ENCODE measurements at regions not wholly inside any gene's neighbourhood (a gene's known extent, or its start where the extent isn't known, plus 50 kb on each side); places are given as distances from the start of the nearest gene placed in this dataset.
"Not testable (repeated sequence)": the region's sequence is repeated elsewhere in the genome, so short reads cannot be mapped to it uniquely, and the experiment has no call there.

DNA sequence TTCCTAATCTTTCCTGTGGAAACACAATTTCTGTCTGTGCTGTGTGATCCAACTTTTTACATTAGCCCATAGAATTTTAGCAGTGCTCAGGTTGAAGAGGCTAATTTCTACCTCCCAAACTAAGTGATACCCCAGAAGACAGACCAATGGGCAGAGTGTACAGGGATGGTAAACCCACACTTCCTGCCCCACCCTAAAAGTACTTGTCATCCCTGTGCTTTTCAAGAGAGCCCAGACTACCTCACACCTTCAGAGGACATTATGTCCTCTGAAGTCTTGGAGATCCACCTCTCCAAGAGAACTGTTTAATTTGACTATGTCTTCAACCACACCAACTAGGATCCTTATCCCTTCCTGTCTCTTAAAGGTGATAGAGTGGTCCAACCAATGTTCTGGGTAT, 82.0 kb upstream of the ACSL1 start:
- no peak for FAIRE-seq

DNA sequence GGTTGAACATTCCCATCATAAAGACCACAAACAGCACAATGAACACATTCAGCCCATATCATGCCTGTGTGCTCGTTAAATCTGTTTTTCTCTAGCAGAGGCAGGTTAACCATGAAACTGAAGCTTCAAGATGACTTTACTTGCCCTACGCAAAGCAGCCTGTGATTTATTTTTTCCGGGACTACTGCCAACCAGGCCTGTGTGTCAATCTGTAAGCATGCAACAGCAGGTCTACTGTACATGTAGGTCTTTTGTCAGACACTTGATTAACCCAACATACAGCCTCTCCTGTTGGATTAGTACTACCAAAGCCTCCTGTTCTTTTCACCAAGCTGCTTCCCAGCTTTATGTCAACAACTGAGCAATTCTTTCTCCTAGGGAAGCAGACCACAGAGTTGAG, 85.5 kb upstream of the ACSL1 start:
- no peak for FAIRE-seq

DNA sequence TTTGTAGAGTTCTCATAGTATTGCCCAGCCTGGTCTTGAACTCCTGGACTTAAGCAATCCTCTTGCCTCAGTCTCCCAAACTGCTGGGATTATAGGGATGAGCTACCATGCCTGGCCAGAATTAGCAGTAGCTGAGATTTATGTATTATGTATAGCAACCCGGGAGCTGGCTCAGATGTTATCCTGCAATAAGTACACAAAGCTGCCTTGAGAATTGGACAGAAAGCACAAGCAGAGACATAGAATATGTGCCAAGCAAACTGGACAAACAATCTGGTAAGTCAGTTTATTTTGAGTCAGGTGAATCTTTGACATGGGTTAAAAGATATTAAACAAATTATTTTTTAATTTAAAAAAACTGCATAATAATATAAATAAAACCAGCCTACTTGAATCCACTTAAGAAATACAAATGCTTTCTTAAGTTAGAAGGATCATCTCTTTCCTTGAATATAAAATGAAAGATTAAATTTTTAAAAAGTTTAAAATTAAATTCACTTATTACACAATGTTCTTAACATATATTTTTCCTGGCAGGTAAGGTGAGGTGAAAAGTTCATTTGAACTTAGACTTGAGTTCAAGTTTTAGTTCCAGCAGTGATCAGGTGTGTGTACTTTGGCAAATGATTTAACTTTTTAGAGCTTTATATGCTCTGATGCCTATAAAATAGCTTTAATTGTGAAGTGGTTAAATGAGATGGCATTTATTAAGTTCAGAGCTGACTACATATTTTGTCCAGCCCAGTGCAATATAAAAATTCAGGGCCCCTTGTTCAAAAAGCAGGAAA, 87.8 kb upstream of the ACSL1 start:
- FAIRE-seq, result no peak

DNA sequence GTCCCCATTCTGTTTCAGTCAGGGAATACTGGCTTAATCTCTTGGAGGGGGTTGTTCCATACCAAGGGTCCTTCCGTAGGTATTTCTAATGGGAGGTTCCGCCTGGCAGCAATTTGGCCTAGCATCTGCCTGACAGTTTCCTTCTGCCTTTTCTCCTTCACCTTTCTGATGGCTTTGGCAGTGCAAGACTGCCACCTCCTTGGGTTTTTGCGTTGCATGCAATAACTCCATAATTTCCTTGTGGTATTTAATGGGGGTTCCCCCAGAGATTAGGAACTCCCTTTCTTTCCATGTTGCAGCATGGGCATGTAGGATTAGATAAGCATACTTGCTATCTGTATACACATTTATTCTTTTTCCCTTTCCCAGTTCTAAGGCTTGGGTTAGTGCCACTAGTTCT, 93.0 kb upstream of the ACSL1 start:
- not testable (repeated sequence) for FAIRE-seq

DNA sequence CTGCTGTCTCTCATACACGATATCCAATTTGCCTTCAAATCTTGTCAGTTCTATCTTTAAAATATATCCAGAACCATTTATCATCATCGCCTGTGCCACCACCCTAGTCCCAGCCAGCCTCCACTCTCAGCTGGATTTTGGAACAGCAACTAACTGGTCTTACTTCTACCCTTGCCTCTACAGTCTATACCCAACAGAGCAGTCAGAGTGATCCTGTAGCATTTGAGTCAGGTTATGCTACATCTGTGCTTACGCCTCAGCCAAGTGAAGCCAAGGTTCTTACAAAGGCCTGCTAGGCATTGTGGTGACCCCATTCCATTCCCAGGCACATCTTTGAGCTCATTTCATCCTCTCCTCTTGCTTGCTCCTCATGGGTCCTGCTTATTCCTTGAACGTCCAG, 95.7 kb upstream of the ACSL1 start:
- FAIRE-seq, result no peak

DNA sequence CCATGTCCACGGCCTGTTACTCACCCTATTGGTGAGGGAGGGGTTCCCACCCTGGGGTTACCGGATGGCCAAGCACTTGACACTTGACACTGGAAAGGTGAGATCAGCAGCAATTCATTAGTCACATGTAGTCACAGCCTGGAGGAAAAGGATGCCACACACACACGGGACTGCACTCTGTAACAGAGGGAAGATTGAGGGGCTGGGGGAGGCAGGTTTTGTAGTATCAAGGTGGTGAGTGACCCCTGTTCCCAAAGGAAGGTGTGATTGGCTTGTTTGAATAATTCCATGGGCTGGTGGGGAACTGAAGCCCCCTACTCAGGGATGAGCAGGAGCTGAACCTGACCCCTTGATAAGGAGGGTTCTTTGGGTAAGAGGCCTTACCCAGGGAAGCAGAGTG, 96.0 kb upstream of the HELT start:
- no peak for FAIRE-seq

DNA sequence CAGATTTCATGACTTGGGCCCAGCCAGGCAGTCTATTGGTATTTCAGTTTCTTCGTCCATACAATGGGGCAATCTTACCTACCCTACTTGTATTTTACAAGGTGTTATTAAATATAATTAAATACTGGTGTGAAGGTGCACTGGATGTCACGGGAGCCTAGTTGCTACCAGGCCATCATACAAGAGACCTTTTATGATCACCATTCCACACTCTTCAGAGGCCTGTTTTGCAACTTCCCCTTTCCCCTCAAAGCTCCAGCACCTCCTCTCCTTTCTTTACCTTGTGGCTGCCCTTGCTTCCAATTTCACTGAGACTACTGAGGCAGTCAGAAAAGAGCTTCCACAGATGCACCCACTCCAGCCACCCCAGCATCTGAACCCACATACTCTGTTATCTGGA, 93.8 kb upstream of the HELT start:
- no peak for FAIRE-seq

DNA sequence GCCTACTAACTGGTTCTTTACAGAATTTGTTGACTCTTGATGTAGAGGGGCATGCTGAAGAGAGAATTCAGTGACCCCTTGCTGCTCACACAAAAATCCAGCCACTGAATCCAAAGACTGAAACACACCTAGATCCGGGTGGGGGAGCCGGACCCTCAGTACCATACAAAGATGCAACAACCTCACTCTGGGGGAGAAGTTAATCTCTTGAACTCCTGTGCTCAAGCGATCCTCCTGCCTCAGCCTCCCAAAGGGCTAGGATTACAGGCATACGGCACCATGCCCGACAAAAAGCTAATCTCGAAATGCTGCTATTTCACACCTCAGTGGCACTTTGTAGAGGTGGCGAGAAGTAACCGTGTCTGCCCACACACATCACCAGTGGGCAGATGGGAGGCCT, 88.8 kb upstream of the HELT start:
- FAIRE-seq, result no peak

DNA sequence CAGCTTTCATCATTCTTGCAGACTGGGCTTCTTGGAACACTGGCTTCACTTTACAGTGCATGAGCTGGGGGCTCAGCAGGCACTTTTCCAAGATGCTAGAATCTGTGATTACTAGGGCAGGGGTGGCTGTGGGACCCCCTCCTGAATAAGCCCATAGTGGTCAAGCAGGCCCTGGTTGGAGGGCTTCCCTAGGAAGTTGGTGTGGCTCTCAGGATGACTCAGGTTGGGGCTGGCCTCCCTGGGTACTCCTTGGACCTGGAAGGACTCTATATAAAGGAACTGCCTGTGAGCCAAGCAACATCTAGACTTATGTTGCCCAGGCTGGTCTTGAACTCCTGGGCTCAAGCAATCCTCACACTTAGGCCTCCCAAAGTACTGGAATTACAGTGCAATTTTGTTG, 88.3 kb upstream of the HELT start:
- no peak for FAIRE-seq

DNA sequence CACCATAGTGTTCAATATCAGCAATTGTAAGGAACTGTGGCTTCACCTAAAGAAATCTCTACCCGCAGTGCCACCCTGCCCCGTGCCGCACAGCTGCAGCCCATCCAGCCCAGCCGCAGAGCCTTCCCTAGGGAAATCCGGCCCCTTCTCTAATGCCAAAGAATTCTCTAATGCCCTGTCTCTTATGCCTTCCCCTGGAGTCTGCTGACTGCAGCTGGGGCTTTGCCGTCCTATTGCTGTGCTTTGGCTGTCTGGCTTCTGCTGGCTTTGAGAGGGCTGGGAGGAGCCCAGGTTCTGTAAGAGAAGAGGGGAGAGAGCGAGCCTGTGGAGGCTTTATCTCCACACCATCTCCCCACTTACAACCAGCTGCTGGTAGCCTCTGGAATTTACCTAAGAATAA, 85.9 kb upstream of the HELT start:
- FAIRE-seq, result no peak

DNA sequence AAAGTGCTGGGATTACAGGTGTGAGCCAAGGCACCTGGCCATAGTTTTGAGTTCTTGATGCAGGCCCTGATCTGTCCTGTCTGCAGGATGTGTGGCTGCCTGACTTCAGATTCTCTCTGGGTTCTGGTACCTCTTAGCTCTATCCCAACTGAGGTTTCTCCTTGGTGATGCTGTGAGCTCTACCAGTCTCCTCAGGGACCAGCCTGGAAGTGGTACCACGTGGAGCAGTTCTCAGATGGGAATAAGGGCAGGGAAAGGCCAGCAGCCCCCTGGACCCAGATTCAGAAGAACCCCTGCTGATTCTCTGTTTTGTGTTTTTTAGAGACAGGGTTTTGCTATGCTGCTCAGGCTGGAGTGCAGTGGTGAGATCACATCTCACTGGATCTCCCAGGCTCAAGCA, 85.0 kb upstream of the HELT start:
- FAIRE-seq, result no peak

DNA sequence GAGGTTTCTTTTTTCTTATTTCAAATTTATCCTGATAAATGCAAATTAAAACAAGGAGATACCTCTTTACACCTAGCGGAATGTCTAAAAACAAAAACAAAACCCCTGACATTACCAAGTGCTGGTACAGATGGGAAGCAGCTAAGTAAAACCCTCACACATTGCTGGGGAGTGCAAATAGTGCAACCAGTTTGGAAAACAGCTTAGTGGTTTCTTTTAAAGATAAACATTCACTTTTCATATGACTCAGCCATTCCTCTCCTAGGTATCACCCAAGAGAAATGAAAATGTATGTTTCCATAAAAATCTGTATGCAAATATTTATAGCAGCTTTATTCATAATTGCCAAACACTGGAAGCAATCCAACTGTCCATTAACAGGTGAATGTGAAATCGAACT, 84.1 kb upstream of the HELT start:
- FAIRE-seq, result no peak

DNA sequence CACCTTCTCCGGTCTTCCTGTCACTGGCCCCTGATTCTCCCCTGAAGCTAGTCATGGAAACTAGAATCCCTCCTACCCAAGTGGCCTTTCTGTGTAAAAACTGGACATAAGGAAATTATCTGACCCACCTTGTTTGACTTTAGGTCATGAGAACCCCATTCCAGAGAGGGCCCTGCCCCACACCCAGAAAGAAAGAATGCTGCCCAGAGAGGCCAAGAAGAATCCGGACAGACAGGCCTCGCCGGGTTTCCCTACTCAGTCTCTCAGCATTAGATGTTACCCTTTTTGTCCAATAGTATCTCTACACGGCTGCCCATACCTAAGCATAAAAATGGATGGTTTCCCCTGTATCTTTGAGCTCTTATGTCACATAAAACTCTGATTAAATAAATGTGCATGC, 83.3 kb upstream of the HELT start:
- no peak for FAIRE-seq

DNA sequence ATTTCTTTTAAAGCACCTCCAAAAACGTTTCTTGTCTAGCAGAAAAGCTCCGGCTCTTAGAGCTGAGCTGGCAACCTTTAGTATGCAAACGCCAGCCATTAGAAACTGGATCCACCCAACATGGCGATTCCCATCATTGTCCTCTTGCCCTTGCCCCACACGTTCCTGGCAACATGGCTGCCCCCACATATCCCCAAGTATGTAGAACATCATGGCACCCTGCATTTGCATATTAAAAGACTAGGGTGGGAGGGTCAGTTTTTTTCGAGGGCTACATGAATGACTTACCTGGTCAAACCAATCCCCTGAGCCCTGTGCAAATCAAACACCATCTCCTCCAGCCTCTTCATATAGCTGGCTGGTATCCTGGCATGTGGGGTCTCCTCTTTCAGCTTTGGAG, 82.2 kb upstream of the HELT start:
- FAIRE-seq, result no peak

DNA sequence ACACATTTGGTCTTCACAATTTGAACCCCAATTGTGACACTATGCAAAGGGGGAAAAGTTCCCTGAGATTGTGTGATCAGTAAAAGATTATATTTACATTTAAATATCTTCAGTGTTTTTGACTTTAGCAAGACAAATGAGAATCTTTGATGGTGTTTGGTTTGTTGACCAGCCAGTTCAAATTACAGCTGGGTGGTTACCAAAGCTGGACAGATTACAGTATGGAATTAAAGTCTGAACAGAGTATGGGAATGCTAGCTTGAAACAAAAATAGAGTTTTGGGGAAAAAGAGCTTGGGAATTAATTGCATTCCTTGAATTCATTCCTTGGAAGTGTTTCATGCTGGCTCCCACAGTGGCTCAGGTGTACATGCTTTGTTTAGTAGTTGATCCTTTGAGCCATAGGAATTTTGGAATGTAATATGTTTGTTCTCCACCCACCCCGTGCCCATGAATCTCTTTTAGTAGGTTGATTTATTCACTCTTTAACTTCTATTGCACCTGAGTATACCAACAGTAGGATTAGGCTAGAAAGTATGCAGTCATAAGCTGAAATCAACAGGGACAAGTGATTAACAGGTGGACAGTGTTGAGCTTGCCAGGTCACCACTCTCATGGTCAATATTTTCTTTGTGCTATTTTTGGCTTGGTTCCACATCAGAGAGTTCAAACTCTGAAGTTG, 81.1 kb upstream of the HELT start:
- FAIRE-seq, result no peak

DNA sequence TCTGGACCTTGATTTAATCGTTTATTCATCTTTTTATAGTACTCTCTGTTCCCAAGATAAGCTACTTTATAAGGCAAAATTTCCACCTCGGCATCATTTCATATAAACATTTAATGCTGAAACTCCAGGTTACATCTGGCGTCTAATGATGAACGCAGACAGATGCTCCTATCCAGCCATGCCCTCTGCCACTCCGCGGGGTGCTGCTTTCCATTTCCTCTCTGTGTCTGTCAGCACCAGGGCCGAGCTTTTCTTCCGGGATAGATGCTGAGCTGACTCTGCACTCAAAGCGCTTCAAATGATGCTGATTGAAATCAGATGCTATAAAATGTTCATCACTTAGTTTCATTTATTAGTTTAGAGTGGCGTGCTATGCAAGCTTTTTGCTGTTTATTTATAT, 80.5 kb upstream of the HELT start:
- no peak for FAIRE-seq

DNA sequence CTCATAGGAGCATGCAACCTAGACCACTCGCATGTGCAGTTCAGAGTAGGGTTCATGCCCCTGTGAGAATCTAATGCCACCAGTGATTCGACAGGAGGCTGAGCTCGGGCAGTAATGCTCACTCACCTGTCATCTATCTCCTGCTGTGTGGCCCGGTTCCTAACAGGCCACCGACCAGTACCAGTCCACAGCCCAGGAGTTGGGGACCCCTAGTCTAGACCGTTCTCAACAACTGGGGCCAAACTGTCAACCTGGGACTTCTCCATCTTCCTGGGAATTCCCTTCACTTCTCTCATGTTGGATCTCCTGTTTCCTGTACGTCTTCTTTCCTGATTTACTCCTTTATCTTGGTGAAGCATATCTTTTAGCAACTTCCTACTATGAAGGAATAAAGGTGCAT, 79.4 kb upstream of the HELT start:
- FAIRE-seq, result no peak

DNA sequence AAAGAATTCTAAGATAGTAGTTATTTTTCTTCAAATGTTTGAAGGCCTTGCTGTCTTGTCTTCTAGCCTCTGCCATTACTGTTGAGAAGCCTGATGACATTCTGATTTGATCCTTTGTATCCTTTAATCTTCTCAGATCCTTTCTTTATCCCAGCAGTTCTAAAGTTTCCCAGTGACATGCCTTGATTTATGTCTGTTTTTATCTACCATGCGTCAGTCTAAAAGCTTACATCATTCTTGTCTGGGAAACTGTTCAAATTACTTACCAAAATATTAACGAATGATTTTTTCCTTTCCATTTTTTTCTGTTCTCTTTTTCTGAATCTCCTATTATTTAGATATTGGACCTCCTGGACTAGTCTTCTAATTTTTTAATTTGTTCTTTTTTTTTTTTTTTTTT, 78.3 kb upstream of the HELT start:
- peak; percentile 33 for FAIRE-seq

DNA sequence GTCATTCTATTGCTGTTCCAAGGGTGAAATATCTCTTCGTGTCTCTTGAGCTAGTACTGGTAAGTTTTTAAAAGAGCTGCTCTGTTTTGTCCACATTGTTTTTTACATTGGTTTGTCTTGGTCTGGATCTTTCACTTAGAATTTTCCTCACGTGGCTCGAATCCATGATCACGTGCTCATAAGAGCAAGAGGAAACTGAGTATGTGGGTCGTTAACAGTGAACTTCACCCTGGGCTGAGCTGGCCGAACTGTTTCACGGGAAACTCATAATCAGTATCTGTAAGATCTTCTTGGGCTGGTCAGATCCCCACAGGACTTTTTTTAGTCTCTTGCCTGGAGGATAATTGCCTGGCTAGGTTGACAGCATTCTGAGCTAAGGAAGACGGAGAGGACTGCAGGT, 77.8 kb upstream of the HELT start:
- no peak for FAIRE-seq

DNA sequence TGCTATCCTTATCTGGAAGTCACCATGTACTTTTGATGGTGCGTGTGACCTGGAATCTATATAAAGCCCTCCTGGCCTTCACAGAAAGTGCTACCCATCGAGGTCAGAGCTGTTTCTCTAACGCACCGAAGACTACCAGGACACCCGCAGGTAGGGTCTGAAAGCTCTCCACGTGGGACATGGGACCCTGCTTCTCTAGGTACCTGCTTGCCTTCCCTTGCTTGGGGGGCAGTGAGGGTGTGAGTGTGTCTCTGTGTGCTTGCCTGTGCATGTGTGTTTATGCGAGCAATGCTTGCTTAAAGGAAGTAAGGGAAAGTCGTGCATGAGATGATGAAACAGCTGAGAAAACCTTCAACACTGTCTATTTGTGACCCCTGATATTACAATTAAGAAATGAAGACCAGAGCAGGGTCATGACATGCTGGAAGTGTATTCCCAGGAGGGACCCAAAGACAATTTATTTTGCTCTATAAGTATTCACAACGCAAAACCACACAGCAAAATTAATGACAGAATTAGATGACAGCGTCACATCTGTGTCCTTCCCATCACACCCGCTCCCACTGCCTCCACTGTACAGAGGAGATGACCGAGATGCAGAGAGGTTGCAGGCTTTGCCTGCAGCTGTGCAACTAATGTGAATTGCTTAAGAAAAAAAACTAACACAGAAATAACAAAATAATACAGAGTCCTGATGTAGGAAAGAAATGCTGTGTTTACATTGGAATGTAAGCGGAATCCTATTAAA, 76.4 kb upstream of the HELT start:
- no peak for FAIRE-seq

DNA sequence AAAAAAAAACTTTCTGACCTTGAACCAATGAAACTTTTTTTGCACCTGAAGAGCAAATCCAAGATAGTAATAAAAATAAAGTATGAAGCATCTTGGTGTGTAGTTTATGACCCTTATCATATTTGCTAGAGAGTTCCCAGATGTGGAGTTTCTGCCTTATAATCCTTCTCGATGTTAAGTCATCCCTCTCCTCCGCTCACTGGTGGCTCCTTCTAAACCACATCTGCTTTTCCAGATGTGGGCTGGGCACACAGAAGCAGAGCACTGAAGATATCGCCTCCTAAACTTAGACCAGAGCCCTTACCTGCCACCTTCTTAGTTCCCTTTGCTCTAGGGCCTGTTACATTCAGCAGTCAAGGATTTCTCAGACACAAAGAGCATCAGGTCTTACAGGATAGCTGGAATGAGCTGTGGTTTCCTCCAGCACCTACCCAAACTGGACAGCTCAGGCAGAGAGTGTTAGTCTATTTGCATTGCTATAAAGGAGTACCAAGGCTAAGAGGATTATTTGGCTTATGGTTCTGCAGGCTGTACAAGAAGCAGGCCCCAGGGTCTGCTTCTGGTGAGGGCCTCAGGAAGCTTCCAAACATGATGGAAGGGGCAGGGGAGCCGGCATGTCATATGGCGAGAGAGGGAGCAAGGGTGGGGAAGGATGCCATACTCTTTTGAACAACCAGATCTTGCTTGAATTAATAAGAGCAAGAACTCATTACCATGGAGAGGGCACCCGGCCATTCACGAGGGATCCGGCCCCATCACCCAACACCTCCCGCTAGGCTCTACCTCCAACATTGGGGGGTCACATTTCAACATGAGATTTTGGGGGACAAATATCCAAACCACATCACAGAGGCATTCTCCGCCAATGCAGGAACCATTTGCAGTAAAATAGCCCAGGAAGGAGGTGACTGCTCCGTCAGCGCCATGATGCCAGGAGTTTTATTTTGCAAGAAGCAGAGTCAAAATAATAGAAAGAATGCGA, 75.6 kb upstream of the HELT start:
- no peak for FAIRE-seq

DNA sequence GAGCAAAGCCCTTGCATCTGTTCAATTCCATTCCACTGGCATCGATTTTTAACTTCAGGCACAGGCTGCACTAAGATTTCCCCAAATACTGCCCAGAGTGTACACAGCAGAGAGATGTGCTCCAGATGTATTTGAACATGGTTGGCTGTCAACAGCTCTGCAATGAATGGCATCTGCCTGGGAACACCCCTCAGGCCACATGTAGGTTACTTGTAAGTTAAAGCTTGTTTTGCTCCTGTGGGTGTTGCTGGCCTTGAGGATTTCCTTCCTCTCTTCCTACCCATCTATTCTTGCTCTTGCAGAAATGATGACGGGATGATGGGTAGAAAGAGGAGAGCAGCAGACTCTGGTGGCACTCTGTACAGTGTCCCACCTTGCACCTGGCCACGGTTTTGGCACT, 69.3 kb upstream of the HELT start:
- no peak for FAIRE-seq
